ENCODE measurements at regions not wholly inside any gene's neighbourhood (a gene's known extent, or its start where the extent isn't known, plus 50 kb on each side); places are given as distances from the start of the nearest gene placed in this dataset.

DNA sequence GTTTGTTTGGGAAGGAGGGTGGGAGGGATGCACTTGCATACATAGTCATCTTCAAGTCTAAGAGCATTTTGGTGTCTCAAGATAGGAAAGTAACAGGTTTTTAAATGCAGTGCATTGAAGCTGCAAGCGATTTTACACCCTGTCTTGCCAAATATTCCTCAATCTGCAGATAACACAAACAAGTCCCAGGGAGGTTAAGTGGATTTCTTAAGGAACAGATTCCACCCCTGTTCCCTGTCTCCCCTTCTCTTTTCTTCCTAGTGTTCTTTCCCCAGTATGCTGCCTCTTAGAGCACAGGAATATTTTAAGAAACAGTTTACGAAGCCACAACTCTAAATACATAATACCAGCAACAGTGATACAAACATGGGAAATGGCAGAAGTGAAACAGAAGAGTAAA is 389.9 kb downstream of the PLPP3 start:
- Histone ChIP-seq H3K9me3 (ENCODE audit: low read length) (no peaks in the 10 kb centered on the region), H3K4me1 (ENCODE audit: insufficient read depth, low read length) (peaks cover 47% of the 10 kb centered on the region), H3K27me3 (ENCODE audit: control insufficient read depth in 1 of 2, insufficient read depth in 2 of 2, low read length in 2 of 2) (no peaks in the 10 kb centered on the region), H3K27ac (ENCODE audit: extremely low read length, insufficient read depth, low read length) (peak overlapping the region; percentile 91), H2AFZ (ENCODE audit: low read length) (peak overlapping the region; percentile 29), H3K79me2 (ENCODE audit: insufficient read depth, low read length) (peaks cover 12% of the 10 kb centered on the region), H3K36me3 (replicated peaks in 1 of 2; ENCODE audit: control insufficient read depth in 1 of 2, insufficient read depth in 2 of 2, low read length in 2 of 2) (no peaks in the 10 kb centered on the region), H4K20me1 (ENCODE audit: insufficient read depth, low read length) (no peaks in the 10 kb centered on the region), H3K4me3 (replicated peaks in 1 of 3; ENCODE audit: insufficient read depth in 1 of 3, low read depth in 2 of 3, low read length in 3 of 3) (peak overlapping the region in 2 of 3 experiments; percentile 28 to 65; a peak in 3 of 6 replicates), H3K4me2 (ENCODE audit: low read depth, low read length) (peak overlapping the region; percentile 76), H3K9ac (ENCODE audit: insufficient read depth, low read depth, low read length) (peak overlapping the region; percentile 89)
- TSS peak; percentile 82 for BruUV-seq (replicated peaks)
- intact Hi-C loops (cut with micrococcal nuclease; ENCODE audit: unreplicated experiment) = no loop called here
- POLR2A ChIA-PET = interaction anchor here (1.0 to 2.7 kb wide), 12 partner anchors 18 to 396 kb away, joined by 3 to 13 read pairs (median 6); partner anchors contain the start of gene PLPP3
- CTCF ChIA-PET (ENCODE audit: low intra/inter-chr PET ratio, low total read pairs) = interaction anchor here (1.2 kb wide), 1 partner anchor 390 kb away, joined by 5 read pairs; the partner anchor contains the start of gene PLPP3
- ATAC-seq (no peak), FAIRE-seq (no peak), DNase-seq (ENCODE audit: low spot score) (no peak)
- 9% methylated on average over 2 of the region's 2 CpGs for WGBS (ENCODE audit: low lambda C conversion rate)
- in situ Hi-C loops (cut with HindIII; ENCODE audit: extremely low pct_ligation_motif_present, low pct_unique_long_range_greater_than_20kb) = no loop called here
- TF ChIP-seq ASH2L (IDR thresholded peaks at IDR 0.05; ENCODE audit: insufficient read length, low read depth, low read length) (peak; percentile 2), HOXA5 (CRISPR knock-in tag; IDR thresholded peaks at IDR 0.05) (0 out of 2 replicates have a peak, but pooled peaks have one; percentile 0), MED8 (CRISPR knock-in tag; IDR thresholded peaks at IDR 0.05; ENCODE audit: insufficient replicate concordance) (no peak), KDM5B (CRISPR knock-in tag; IDR thresholded peaks at IDR 0.05; ENCODE audit: borderline replicate concordance) (no peak), ZNF382 (CRISPR knock-in tag; IDR thresholded peaks at IDR 0.05; ENCODE audit: borderline replicate concordance) (no peak)

DNA sequence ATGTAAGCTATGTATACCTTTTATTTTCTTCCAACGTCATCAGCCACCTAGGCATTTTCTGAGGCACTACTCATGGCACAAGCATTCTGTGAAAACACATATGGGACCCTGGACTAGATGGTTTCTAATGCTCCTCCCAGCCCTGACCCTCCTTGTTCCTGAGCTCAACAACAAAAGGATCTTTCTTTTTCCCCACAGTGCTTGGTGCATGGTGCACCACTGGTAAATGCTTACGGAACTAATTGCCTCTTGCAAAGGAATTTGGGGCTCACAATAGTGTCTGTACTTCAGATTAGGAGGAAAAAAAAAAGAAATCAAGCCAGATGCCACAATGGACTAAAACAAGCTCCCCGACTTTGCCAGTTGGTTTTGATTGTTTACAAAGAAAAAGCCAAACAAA is 390.5 kb downstream of the PLPP3 start:
- 9% methylated on average over 3 of the region's 3 CpGs for WGBS (ENCODE audit: low lambda C conversion rate)
- TF ChIP-seq NCOA2 (CRISPR knock-in tag; IDR thresholded peaks at IDR 0.05) (peak; percentile 40; the same call in 1 of the 2 replicates), SAP130 (CRISPR knock-in tag; IDR thresholded peaks at IDR 0.05; ENCODE audit: low read depth) (0 out of 2 replicates have a peak, but pooled peaks have one; percentile 27), RNF2 (conservative IDR thresholded peaks at IDR 0.05; ENCODE audit: low read depth) (no peak), HDAC1 (CRISPR knock-in tag; IDR thresholded peaks at IDR 0.05) (0 out of 2 replicates have a peak, but pooled peaks have one; percentile 25), ZNF333 (CRISPR knock-in tag; IDR thresholded peaks at IDR 0.05; ENCODE audit: borderline replicate concordance) (no peak), SOX5 (CRISPR knock-in tag; IDR thresholded peaks at IDR 0.05; ENCODE audit: borderline replicate concordance) (peak; percentile 42; the same call in 1 of the 2 replicates), ZNF644 (CRISPR knock-in tag; IDR thresholded peaks at IDR 0.05; ENCODE audit: low read depth) (peak; percentile 41; the same call in 1 of the 2 replicates), CREM (IDR thresholded peaks at IDR 0.05) (peak; percentile 31; the same call in 1 of the 2 replicates), CREM (CRISPR knock-in tag; IDR thresholded peaks at IDR 0.05) (no peak), SYNCRIP (IDR thresholded peaks at IDR 0.05; ENCODE audit: insufficient read depth, low read depth, low read length) (no peak), SP1 (IDR thresholded peaks at IDR 0.05) (no peak), SP1 (CRISPR knock-in tag; IDR thresholded peaks at IDR 0.05) (no peak), CENPT (CRISPR knock-in tag; IDR thresholded peaks at IDR 0.05; ENCODE audit: low read depth) (no peak), FOSL2 (CRISPR knock-in tag; IDR thresholded peaks at IDR 0.05) (peak; percentile 55), U2AF1 (optimal IDR thresholded peaks at IDR 0.05; ENCODE audit: low read depth, low read length) (no peak), PTBP1 (IDR thresholded peaks at IDR 0.05; ENCODE audit: low read depth, low read length, poor library complexity, severe bottlenecking) (no peak), CBX2 (IDR thresholded peaks at IDR 0.05; ENCODE audit: low read depth, low read length) (no peak), CBX2 (CRISPR knock-in tag; IDR thresholded peaks at IDR 0.05; ENCODE audit: low read depth) (no peak)

More for the DNA sequence above, 390.5 kb downstream of the PLPP3 start:
- DNase-seq (ENCODE audit: low spot score) (peak; percentile 89), ATAC-seq (peak; percentile 56), FAIRE-seq (peak; percentile 65)
- H3K9me3 ChIP-seq (ENCODE audit: low read length) = no peaks in the 10 kb centered on the region
- H3K79me2 ChIP-seq (ENCODE audit: insufficient read depth, low read length) = peaks cover 12% of the 10 kb centered on the region
- H3K27me3 ChIP-seq (ENCODE audit: control insufficient read depth in 1 of 2, insufficient read depth in 2 of 2, low read length in 2 of 2) = no peaks in the 10 kb centered on the region
- in situ Hi-C loops (cut with HindIII; ENCODE audit: extremely low pct_ligation_motif_present, low pct_unique_long_range_greater_than_20kb) (no loop called here), intact Hi-C loops (cut with micrococcal nuclease; ENCODE audit: unreplicated experiment) (no loop called here)
- peak overlapping the region; percentile 76 for H3K4me2 ChIP-seq (ENCODE audit: low read depth, low read length)
- no peaks in the 10 kb centered on the region for H3K36me3 ChIP-seq (replicated peaks in 1 of 2; ENCODE audit: control insufficient read depth in 1 of 2, insufficient read depth in 2 of 2, low read length in 2 of 2)
- H3K9ac ChIP-seq (ENCODE audit: insufficient read depth, low read depth, low read length) = peak overlapping the region; percentile 89
- BruUV-seq (replicated peaks) = no TSS peak
- H2AFZ ChIP-seq (ENCODE audit: low read length) = no peak overlapping the region
- peak overlapping the region in 2 of 3 experiments; percentile 28 to 65; a peak in 2 of 6 replicates for H3K4me3 ChIP-seq (replicated peaks in 1 of 3; ENCODE audit: insufficient read depth in 1 of 3, low read depth in 2 of 3, low read length in 3 of 3)
- ChIA-PET CTCF (ENCODE audit: low intra/inter-chr PET ratio, low total read pairs) (no interaction called here), POLR2A (interaction anchor here (0.6 to 2.7 kb wide), 13 partner anchors 18 to 760 kb away, joined by 3 to 14 read pairs (median 5); partner anchors contain the start of gene PLPP3)
- H3K27ac ChIP-seq (ENCODE audit: extremely low read length, insufficient read depth, low read length) = peak overlapping the region; percentile 91
- H3K4me1 ChIP-seq (ENCODE audit: insufficient read depth, low read length) = peaks cover 47% of the 10 kb centered on the region
- H4K20me1 ChIP-seq (ENCODE audit: insufficient read depth, low read length) = no peaks in the 10 kb centered on the region
